OCI-LY3 (cell line): ENCODE measurements at regions not wholly inside any gene's neighbourhood (a gene's known extent, or its start where the extent isn't known, plus 50 kb on each side); places are given as distances from the start of the nearest gene placed in this dataset.

ENCODE experiments used
- H2AFZ ChIP-seq: fragments of 200-600, 300-600 bp; shearing (Covaris generic); 2 replicates; pipeline ENCODE4 v1.6.0; 2014; ENCODE audit warnings: antibody characterized with exemption, low read depth, low read length
- H3K27ac ChIP-seq: fragments of 200-600, 300-600 bp; sonication (generic); 2 replicates; pipeline ENCODE4 v1.5.1; 2014; ENCODE audit warnings: mild to moderate bottlenecking, low read length, moderate library complexity, mixed read lengths
- H3K27me3 ChIP-seq: fragments of 200-600, 300-600 bp; sonication (generic); 2 replicates; pipeline ENCODE4 v1.6.1; 2014; ENCODE audit warnings: low read depth, low read length, mixed read lengths
- H3K36me3 ChIP-seq: fragments of 200-600, 300-600 bp; sonication (generic); replicated peaks from 2 replicates; pipeline ENCODE3; 2014; ENCODE audit warnings: low read depth, low read length, mixed read lengths
- H3K4me1 ChIP-seq: fragments of 300-600, 200-600 bp; sonication (generic); 2 replicates; pipeline ENCODE4 v1.6.1; 2014; ENCODE audit warnings: low read length, mixed read lengths
- H3K4me2 ChIP-seq: fragments of 200-600, 300-600 bp; sonication (generic); 2 replicates; pipeline ENCODE4 v1.6.1; 2014; ENCODE audit warnings: low read length, mixed read lengths
- H3K4me3 ChIP-seq: fragments of 300-600, 200-600 bp; sonication (generic); 2 replicates; pipeline ENCODE4 v1.5.1; 2014; ENCODE audit warnings: antibody characterized with exemption, mild to moderate bottlenecking, low read length, moderate library complexity
- H3K79me2 ChIP-seq: fragments of 300-600, 200-600 bp; shearing (Covaris generic); 2 replicates; pipeline ENCODE4 v1.6.1; 2014; ENCODE audit warnings: mild to moderate bottlenecking, low read length, mixed read lengths
- H3K9ac ChIP-seq: fragments of 300-600, 200-600 bp; shearing (Covaris generic); 2 replicates; pipeline ENCODE4 v1.6.0; 2014; ENCODE audit warnings: mild to moderate bottlenecking, low read length, moderate library complexity
- H3K9me3 ChIP-seq: fragments of 200-600, 300-600 bp; shearing (Covaris generic); 2 replicates; pipeline ENCODE4 v1.6.1; 2014; ENCODE audit warnings: low read length, mixed read lengths; ENCODE audit not compliant: insufficient read depth
- H4K20me1 ChIP-seq: fragments of 200-600, 300-600 bp; sonication (generic); 2 replicates; pipeline ENCODE4 v1.6.1; 2016; ENCODE audit warnings: low read length, mixed read lengths; ENCODE audit not compliant: insufficient read depth
- CTCF ChIP-seq: fragments of 200-600, 300-600 bp; sonication (generic); IDR thresholded peaks from 2 replicates; pipeline ENCODE4 v1.5.1; 2014; ENCODE audit warnings: antibody characterized with exemption, low read length, low read depth
- EZH2phosphoT487 ChIP-seq: fragments of 200-600 bp; shearing (Covaris generic); IDR thresholded peaks from 2 replicates; pipeline ENCODE4 v1.6.1; 2018; ENCODE audit warnings: antibody characterized with exemption, mixed run types, low read depth

GRCh38 chr7:49714182-49714581 is 59.3 kb upstream of the VWC2 start:
- H3K9ac ChIP-seq: no peak overlapping the region
- H3K36me3 ChIP-seq: no peaks in the 10 kb centered on the region
- peaks cover 10% of the 10 kb centered on the region for H3K27me3 ChIP-seq
- H3K9me3 ChIP-seq: no peaks in the 10 kb centered on the region
- TF ChIP-seq CTCF: no peak
- no peak for TF ChIP-seq EZH2phosphoT487
- H3K79me2 ChIP-seq: no peaks in the 10 kb centered on the region
- H2AFZ ChIP-seq: no peak overlapping the region
- no peak overlapping the region for H3K27ac ChIP-seq
- no peaks in the 10 kb centered on the region for H4K20me1 ChIP-seq
- H3K4me3 ChIP-seq: no peak overlapping the region
- no peaks in the 10 kb centered on the region for H3K4me1 ChIP-seq
- H3K4me2 ChIP-seq: no peak overlapping the region

- no peak for TF ChIP-seq CTCF
- TF ChIP-seq EZH2phosphoT487: no peak
Observed at GRCh38 chr7:49715486-49715885, 58.0 kb upstream of the VWC2 start.

GRCh38 chr7:49717547-49717946 is 55.9 kb upstream of the VWC2 start:
- Histone ChIP-seq H2AFZ (no peak overlapping the region), H4K20me1 (no peaks in the 10 kb centered on the region), H3K27ac (no peak overlapping the region), H3K36me3 (no peaks in the 10 kb centered on the region), H3K79me2 (no peaks in the 10 kb centered on the region), H3K27me3 (peaks cover 13% of the 10 kb centered on the region), H3K9me3 (no peaks in the 10 kb centered on the region), H3K4me1 (no peaks in the 10 kb centered on the region), H3K4me3 (no peak overlapping the region), H3K4me2 (no peak overlapping the region), H3K9ac (no peak overlapping the region)
- no peak for TF ChIP-seq EZH2phosphoT487
- no peak for TF ChIP-seq CTCF

More at GRCh38 chr7:49715486-49715885, 58.0 kb upstream of the VWC2 start:
- Histone ChIP-seq H2AFZ (no peak overlapping the region), H3K79me2 (no peaks in the 10 kb centered on the region), H3K4me2 (no peak overlapping the region), H4K20me1 (no peaks in the 10 kb centered on the region), H3K9ac (no peak overlapping the region), H3K27ac (no peak overlapping the region), H3K9me3 (no peaks in the 10 kb centered on the region), H3K27me3 (peaks cover 13% of the 10 kb centered on the region), H3K36me3 (no peaks in the 10 kb centered on the region), H3K4me3 (no peak overlapping the region), H3K4me1 (no peaks in the 10 kb centered on the region)

- TF ChIP-seq CTCF (no peak), EZH2phosphoT487 (no peak)
- H3K36me3 ChIP-seq: no peaks in the 10 kb centered on the region
- H3K9me3 ChIP-seq: no peaks in the 10 kb centered on the region
- no peak overlapping the region for H3K4me2 ChIP-seq
- H3K27ac ChIP-seq: no peak overlapping the region
- no peak overlapping the region for H3K9ac ChIP-seq
- H3K4me1 ChIP-seq: no peaks in the 10 kb centered on the region
- H3K27me3 ChIP-seq: peaks cover 10% of the 10 kb centered on the region
- no peak overlapping the region for H3K4me3 ChIP-seq
- H2AFZ ChIP-seq: no peak overlapping the region
- no peaks in the 10 kb centered on the region for H4K20me1 ChIP-seq
- no peaks in the 10 kb centered on the region for H3K79me2 ChIP-seq
Observed at GRCh38 chr7:49718760-49719159, 54.7 kb upstream of the VWC2 start.
